ENCODE measurements at regions not wholly inside any gene's neighbourhood (a gene's known extent, or its start where the extent isn't known, plus 50 kb on each side); places are given as distances from the start of the nearest gene placed in this dataset.
"Not testable (repeated sequence)": the region's sequence is repeated elsewhere in the genome, so short reads cannot be mapped to it uniquely, and the experiment has no call there.

DNA sequence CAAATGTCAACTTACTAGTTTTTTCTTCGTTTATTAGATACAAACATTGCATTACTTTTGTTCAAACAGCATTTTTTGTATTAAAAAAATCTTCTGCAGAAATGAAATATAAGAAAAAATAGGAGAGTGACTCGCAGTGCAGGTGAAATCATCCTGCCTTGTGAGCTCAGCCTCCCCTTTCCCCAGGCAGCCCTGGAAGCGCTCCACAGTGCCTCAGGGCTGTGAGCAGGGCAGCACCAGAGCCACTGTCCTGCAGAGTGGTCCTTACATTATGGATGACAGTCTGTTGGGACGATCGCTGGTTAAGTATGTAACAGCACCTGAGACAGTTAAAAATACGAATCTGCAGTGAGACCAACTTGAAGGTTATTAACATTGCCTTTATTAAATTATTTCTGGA lies 695.4 kb upstream of the POM121L12 start:
- DNase-seq: no peak

DNA sequence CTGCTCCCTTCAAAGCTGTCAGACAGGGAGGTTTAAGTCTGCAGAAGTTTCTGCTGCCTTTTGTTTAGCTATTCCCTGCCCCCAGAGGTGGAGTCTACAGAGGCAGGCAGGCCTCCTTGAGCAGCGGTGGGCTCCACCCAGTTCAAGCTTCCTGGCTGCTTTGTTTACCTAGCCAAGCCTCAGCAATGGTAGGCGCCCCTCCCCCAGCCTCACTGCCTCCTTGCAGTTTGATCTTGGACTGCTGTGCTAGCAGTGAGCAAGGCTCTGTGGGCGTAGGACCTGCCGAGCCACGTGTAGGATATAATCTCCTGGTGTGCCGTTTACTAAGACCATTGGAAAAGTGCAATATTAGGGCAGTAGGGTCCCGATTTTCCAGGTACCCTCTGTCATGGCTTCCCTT lies 707.1 kb upstream of the POM121L12 start:
- DNase-seq: not testable (repeated sequence)

DNA sequence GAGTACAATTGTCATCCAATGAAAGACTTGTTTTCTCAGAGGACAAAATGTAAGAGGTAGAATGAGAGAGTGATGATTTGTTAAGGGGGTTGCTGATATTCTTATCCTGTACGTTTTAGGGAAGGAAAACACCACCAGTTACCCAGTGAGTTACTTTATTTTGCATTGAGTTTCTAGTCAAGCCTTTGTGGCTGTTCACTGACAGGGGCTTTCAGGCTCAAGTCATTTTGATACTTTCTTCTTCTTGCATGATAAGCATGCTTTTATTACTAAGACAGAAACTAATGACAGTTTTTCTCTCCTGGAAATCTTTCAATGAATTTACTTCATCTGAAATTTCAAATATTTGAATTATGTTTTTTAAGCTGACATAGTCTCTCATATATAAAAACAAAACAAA lies 710.2 kb upstream of the POM121L12 start:
- DNase-seq: no peak

DNA sequence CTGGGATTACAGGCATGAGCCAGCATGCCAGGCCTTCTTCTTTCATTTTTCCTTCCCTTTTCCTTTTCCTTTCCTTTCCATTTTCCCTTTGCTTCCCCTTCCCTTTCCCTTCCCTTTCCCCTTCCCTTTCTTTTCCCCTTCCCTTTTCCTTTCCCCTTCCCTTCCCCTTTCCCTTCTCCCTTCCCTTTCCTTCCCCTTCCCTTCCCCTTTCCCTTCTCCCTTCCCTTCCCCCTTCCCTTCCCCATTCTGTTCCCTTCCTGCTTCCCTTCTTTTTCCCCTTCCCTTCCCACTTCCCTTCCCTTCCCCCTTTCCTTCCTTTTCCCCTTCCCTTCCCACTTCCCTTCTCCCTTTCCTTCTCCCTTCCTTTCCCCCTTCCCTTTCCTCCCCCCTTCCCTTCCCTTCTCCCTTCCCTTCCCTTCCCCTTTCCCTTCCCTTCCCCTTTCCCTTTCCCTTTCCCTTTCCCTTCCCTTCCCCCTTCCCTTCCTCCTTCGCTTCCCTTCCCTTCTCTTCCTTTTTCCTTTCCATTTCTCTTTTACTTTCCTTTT lies 712.2 kb upstream of the POM121L12 start:
- DNase-seq: no peak

DNA sequence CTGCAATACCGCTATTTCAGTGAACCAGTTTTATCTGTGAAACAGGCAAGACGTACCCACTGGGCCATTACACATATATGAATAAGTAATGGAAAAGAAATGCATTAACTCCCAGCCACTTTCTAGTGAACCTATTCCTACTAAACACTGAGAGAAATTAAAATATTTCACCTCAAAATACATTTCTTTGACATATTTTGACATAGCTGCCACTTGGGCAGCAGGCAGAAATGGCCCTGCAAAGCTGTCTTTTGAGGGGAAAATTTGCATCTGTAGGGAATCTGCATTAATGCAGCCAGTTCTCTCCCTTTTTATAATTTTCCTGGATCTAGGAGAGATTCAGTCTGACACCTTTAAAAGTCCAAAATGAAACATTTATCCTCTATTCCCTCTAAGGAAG lies 714.8 kb upstream of the POM121L12 start:
- DNase-seq: no peak

DNA sequence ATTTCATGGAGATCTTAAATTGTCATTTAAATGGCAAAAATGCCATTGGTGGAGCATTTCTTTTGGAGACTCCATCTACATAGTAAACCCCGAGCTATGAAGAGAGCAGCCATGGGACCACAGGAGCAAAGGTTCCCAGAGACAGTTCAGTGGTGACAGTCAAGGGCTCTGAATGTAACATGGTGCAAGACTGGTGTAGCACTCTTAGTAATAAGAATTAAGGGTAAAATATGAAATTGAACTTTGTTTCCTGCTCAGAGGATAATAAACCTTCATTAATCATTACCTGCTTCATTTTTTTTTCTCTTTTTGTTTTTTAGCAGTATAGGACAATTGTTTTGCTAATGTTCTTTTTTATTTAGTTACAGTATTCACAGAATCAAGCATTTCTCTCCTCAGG lies 717.5 kb upstream of the POM121L12 start:
- DNase-seq: no peak

DNA sequence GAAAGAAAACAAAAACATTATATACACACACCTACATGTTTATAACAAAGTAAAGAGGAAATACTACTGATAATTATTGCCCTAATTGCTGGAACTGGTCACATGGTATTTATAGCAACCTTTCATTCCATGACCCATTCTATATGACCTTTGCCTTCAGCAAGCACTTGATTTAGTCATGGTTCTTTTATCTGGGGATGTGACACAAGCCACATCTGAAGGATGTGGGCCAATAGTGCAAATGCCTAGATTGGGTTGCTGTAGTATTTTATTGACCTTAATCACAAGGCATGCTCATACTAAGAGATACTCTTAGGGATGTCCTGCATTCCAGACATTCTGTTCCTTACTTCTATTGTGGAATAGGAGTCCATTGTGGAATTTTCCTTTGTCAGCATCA lies 723.5 kb upstream of the POM121L12 start:
- DNase-seq: no peak

DNA sequence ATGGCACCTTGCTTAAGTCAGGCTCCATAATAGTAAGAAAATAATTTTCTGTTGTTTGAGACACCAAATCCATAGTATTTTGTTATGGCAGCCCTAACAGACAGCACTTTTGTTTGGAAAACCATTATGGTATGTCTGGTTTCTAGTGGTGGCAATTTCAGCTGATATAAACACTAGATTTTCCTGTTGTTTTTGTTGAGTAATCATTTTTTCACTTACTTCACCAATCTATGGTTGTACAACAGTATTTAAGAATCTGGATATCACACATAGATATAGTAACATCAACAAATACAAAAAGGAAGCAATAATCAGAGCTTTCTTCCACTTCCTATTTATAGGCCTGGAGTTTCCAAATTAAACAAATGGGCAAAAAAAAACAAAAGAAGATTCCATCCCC lies 725.8 kb upstream of the POM121L12 start:
- no peak for DNase-seq

DNA sequence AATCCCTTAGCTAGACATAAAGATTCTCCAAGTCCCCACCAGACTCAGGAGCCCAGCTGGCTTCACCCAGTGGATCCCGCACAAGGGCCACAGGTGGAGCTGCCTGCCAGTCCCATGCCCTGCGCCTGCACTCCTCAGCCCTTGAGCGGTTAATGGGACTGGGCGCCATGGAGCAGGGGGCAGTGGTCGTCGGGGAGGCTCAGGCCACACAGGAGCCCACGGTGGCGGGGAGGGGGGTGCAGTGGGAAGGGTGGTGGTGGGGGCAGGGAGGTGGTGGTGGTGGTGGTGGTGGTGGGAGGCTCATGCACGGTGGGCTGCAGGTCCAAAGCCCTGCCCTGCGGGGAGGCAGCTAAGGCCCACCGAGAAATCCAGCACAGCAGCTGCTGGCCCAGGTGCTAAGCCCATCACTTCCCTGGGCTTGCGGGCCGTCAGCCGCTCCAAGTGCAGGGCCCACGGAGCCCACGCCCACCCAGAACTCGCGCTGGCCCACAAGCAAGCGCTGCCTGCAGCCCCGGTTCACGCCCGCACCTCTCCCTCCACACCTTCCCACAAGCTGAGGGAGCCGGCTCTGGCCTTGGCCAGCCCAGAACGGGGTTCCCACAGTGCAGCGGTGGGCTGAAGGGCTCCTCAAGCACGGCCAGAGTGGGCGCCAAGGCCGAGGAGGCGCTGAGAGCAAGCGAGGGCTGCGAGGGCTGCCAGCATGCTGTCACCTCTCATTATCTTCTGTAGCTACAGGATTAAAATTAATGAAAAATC lies 732.5 kb upstream of the POM121L12 start:
- DNase-seq: no peak

DNA sequence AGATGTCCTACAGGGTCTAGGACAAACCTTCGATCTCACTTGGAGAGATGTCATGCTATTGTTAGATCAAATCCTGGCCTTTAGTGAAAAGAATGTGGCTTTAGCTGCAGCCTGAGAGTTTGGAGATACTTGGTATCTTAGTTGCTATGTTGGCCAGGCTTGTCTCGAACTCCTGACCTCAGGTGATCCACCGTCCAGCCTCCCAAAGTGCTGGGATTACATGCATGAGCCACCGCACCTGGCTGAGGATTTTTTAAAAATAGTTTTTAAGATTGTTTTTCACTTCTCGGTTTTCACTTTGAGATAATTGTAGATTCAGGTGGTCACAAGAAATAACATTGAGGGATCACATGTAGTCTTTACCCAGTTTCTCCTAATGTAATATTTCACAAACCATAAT lies 738.3 kb upstream of the POM121L12 start:
- no peak for DNase-seq

DNA sequence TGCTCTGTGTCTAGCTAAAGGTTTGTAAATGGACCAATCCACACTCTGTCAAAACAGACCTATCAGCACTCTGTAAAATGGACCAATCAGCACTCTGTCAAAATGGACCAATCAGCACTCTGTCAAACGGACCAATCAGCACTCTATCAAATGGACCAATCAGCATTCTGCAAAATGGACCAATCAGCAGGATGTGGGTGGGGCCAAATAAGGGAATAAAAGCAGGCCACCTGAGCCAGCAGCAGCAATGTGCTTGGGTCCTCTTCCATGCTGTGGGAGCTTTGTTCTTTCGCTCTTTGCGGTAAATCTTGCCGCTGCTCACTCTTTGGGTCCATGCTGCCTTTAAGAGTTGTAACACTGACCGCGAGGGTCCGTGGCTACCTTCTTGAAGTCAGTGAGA lies 740.5 kb upstream of the POM121L12 start:
- no peak for DNase-seq

DNA sequence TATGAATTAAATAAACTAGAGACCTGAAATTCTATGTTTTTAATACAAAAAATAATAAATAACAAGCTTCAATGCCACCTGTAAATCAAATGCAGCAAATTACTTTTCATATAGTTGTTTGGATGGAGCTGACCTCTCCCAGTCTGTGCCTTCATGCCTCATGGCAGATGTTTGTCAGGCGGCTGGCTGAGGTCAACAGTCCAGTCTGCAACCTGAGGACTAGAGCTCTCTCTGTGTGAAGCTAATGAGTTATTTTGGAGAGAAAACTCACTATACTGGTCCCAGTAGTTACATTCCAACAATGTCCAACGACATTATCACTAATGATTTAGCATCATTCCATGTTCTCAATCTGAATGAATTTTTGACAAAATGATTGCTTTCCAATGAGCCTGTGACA lies 746.2 kb upstream of the POM121L12 start:
- no peak for DNase-seq

DNA sequence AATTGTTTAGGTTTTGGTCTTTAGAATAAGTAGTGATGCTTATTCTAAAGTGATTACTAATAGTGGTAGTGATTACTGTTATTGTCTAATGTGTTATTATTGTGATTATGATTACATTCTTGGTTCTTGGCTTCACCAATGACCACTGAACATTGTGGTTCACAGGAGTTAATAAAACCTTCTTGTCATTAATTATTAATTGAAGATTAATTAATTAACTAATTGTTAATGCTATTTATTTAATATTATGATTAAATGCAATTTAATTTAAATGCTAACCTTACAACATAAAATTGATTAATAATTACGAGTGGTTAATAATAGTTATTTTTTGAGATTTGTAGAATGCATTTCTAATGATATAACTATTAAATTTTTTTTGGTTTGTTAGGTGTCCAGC lies 747.7 kb upstream of the POM121L12 start:
- no peak for DNase-seq

DNA sequence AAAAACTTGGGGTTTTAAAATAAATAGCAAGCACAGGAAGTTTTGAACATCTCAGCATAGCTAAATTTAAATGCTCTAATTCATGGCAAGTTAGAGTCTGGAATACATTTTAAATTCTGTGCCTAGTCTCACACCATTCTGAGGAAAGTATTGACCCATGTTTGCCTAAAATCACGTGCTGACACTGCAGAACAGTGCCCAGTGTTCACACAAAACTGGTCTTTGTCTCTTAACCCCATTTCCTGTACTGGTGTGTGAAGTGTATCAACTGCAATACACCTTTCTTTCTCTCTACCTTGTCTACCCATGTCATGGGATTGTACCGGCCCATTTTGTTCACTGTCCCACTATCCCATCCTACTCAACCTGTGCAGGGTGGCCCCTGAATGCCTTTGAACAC lies 749.7 kb upstream of the POM121L12 start:
- DNase-seq: no peak

DNA sequence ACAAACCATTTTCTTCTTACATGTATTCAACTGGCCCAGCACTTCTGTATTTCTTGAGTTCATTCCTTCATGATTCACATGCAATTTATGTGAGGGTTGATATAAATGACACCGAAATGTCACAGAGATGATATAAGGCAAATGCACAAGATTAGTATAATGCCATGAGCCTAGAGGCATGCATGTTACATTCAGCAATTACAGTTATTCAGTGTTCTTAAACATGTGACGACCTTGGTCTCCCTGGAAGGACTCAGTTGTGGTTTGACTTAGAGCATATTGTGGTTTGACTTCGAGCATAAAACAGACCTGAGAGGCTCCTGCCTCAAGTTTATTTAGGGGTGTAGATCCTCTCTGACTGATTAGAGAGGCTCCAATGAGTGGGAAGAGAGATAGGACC lies 752.1 kb upstream of the POM121L12 start:
- no peak for DNase-seq

DNA sequence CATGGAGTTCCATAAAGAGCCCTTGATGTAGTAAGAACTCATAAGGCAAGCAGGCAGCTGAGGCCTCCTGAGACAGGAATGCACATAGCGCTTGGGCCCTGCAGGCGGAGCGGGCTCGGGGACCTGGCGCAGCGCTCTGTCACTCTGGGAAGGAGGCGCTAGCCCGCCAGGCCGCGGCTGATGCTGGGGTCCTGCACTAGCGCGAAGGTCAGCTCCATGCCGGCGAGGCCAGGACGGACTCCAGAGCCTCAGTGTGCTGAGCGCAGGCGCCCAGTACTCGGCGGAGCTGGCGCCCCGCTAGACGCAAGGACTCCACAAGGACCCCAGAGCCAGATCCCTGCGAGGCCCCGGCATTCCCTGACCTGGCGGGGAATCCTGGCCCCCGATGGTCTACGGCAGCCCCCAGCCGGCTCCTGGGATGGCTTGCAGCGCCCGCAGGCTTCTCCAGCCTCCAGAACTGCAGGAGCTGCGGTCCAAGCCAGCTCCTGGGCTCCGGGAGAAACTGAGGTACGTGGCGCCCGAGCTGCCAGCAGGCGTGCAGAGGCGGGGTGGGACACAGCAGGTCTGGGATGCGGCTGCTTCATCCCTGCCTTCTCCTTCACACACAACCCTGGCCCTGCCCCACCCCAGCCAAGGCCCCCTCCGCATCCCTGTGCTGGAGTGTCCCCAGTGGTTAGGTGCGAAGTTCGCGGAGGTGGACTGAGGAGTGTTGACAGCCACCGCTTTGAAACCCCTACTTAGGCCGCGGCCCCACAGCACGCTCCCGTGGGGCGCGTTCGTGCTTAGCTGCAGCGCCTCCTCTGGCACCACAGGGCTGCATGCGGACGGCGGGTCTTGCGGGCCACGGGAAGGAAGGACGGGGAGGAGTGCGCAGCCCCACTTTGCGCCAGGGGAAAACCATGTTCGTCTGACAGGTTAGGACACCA lies 761.5 kb upstream of the POM121L12 start:
- no peak for DNase-seq

DNA sequence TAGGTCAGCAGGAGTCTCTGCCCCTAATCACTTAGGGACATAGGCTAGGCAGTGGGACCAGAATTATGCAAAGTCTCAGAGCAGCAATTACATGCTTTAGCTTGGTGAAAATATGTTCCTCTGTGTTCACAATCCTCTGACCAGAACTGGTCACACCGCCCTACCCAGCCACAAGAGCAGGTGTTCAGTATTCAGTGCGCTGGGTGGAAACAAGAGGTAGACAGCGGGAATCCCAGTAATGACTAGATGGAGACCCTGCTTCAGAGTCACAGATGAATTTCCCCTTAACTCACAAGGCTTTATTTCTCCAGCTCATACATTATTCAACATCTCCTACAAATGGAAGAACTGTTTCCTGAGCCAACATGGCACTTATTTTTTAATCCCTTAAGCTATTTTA lies 763.7 kb upstream of the POM121L12 start:
- no peak for DNase-seq

DNA sequence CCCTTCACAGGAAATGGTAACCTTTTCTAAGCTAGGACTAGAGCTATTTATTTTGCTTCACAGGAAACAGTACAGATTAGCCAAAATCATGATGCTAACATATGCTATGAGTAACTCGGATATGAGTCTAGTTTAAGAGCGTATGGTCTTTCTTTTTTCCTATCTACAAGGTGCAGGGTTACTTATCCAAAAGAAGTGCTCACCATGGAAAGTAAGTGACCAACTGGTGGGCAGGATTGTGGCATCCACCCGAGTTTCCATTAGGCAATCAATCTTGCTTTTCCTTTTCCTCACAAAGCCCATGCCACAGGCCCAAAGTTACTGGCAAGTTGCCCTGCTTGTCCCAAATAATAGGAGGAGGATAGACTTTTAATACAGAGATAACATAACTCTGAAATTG lies 765.1 kb upstream of the POM121L12 start:
- no peak for DNase-seq

DNA sequence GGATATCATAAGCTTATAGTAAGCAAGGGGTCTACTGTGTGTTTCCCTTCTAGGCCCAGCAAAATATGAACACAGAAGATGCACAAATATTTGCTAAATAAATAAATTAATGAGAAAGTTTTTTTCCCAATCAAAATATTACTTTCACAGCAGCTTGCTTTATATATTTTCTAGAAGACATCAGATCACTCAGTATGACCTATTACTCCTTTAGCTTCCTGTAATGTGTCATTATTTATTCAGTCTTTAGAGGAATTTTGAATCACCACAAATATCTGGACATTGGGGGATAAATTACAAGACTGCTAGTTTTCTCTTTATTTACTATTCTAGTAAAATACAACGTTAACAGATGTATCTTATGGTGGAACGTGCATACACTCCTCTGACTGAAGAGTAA lies 765.8 kb upstream of the POM121L12 start:
- DNase-seq: no peak

DNA sequence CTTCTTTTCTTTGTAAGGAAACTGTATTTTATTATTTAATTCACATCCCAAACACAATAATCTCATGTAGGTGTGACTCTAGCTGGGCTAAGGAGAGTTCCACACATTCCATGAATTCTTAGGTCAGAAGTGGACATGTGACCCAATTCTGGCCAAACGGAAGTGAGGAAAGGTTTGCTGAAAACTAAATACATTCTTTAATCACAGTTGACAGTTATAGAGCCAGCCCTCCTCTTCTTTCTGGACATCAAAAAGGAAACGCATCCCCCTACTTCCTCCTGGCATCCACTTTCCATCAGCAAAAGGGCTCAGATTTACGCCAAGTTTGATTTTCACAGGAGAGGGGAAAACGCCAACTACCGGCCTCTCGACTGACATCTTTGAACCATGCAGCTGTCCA lies 774.4 kb upstream of the POM121L12 start:
- DNase-seq: no peak

DNA sequence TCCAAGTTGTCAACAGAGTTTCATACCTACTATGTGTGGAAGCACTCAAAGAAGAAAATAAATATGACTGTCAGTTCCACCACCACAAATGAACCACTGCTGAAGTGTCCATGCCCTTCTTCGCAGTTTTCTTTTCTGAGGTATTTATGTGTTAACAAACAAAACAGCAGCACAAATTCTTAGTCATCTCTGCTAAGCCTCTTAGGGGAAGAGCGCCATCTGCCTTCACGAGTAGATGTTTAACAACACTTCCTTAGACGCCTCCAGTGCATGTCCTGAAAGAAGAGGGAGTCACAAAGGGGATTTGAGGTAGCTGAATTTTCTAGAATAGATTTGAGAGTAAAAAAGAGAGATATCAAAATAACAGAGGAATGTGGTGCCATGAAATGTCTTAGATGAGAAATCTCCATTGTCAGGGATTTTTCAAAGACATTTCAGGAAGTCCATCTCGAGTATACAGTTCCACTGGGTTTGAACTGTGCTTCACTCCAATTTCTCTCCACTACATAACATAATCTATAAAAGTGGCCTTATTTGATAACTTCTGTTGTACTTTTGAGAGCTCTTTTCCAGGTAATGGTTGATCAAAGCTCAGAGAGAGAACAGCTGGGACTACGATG lies 775.3 kb upstream of the POM121L12 start:
- DNase-seq: no peak

DNA sequence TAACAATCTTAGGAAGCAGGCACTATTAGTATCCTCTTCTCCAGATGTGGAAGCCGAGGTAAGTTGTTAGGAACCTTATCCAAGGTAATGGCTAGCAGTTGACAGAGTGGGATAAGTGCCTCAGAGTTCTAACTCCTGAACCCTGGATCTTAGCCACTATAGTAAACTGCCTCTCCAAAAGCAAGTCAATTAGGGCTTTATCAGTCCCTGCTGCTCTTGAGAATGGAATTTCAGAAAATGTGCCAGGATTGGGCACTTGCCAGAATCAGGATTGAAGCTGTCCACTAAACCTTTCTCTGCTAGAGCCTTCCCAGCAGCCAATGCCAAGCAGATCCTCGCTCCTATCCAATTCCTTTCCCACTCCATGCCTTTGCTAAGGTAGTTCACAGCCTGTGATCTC lies 777.5 kb upstream of the POM121L12 start:
- no peak for DNase-seq

DNA sequence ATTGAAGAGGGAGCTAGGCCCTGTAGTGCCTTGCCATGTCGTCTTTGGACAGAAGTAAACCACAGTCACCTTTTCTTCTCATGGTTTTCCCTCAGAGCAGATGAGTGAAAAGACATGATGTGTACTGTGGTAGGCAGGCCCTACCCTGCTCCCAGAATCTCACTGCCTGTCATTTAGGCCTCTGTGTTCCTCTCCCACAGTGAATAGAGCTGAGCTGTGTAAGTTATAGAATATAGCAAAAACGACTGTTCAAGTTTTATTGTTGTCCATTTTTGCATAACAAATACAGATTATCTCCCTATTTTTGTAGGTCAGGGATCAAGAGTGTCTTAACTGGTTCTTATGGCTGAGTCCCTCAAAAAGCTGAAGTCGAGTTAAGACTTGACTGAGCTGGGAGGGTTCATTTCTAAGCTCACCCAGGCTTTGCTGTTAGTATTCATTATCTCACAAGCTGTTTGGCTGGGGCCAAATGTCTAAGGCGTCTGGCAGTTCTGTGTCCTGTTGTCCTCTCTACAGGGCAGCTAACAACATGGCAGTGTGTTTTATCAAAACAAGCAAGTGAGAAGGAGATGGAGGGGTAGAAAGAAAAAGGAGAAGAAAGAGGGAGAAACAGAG lies 780.9 kb upstream of the POM121L12 start:
- DNase-seq: no peak
